HCT116 (cell line): ENCODE measurements at regions not wholly inside any gene's neighbourhood (a gene's known extent, or its start where the extent isn't known, plus 50 kb on each side); places are given as distances from the start of the nearest gene placed in this dataset.

Source experiments
- ATF3 ChIP-seq: IDR thresholded peaks from 2 replicates; pipeline ENCODE4 v1.6.1; 2012
- CEBPB ChIP-seq: IDR thresholded peaks from 2 replicates; pipeline ENCODE4 v1.6.1; 2012; ENCODE audit warnings: low read depth
- CTCF ChIP-seq, 3 experiments: fragments of 200-600 bp in 1 of 3; sonication (generic) in 1 of 3; IDR thresholded peaks in 2 of 3; conservative IDR thresholded peaks in 1 of 3; 2 replicates each; pipeline ENCODE4 v1.5.1; 2012 to 2017; ENCODE audit warnings: low read depth in 2 of 3, low read length in 2 of 3, antibody characterized with exemption in 1 of 3, borderline replicate concordance in 1 of 3, control low read depth in 1 of 3, mild to moderate bottlenecking in 1 of 3, mixed read lengths in 1 of 3, mixed run types in 1 of 3, moderate library complexity in 1 of 3; ENCODE audit not compliant: insufficient read depth in 1 of 3
- EGR1 ChIP-seq: IDR thresholded peaks from 2 replicates; pipeline ENCODE4 v1.6.1; 2012; ENCODE audit warnings: low read depth
- ELF1 ChIP-seq: IDR thresholded peaks from 2 replicates; pipeline ENCODE4 v1.6.1; 2012; ENCODE audit warnings: low read depth, borderline replicate concordance
- EZH2 ChIP-seq: fragments of 200-600 bp; sonication (generic); IDR thresholded peaks from 2 replicates; pipeline ENCODE4 v1.6.1; 2017; ENCODE audit warnings: antibody characterized with exemption, mixed run types
- EZH2phosphoT487 ChIP-seq: fragments of 200-600 bp; IDR thresholded peaks from 2 replicates; pipeline ENCODE4 v1.6.1; 2018; ENCODE audit warnings: antibody characterized with exemption, borderline replicate concordance
- JUND ChIP-seq: IDR thresholded peaks from 2 replicates; pipeline ENCODE4 v1.6.1; 2012
- POLR2A ChIP-seq: IDR thresholded peaks from 2 replicates; pipeline ENCODE4 v1.7.0; 2011; ENCODE audit warnings: borderline replicate concordance; ENCODE audit not compliant: insufficient read depth, insufficient read length; ENCODE audit errors: extremely low read depth
- POLR2AphosphoS5 ChIP-seq: IDR thresholded peaks from 2 replicates; pipeline ENCODE4 v1.6.1; 2011; ENCODE audit warnings: mild to moderate bottlenecking, low read depth, low read length, moderate library complexity
- REST ChIP-seq: IDR thresholded peaks from 2 replicates; pipeline ENCODE4 v1.6.1; 2012; ENCODE audit warnings: low read depth
- SIN3A ChIP-seq: IDR thresholded peaks from 2 replicates; pipeline ENCODE4 v1.6.1; 2012; ENCODE audit warnings: low read depth
- SP1 ChIP-seq: IDR thresholded peaks from 2 replicates; pipeline ENCODE4 v1.6.1; 2012; ENCODE audit warnings: low read depth
- ZNF274 ChIP-seq: fragments of 200-500 bp; sonication (Bioruptor generic); IDR thresholded peaks from 2 replicates; pipeline ENCODE4 v1.6.1; 2014; ENCODE audit warnings: mild to moderate bottlenecking, low read depth, low read length, inconsistent platforms

GRCh38 chr11:92750794-92751193 lies 218.7 kb upstream of the MTNR1B start:
- TF ChIP-seq CTCF (IDR thresholded peaks at IDR 0.05 in 2 of 3, conservative IDR thresholded peaks at IDR 0.05 in 1 of 3; ENCODE audit: borderline replicate concordance in 1 of 3, insufficient read depth in 1 of 3, low read depth in 2 of 3, low read length in 2 of 3) (no peak), SP1 (no peak), ELF1 (no peak), CEBPB (no peak), POLR2AphosphoS5 (no peak), EZH2phosphoT487 (no peak), EZH2 (no peak), POLR2A (no peak), JUND (no peak), ATF3 (no peak), SIN3A (no peak), ZNF274 (no peak), EGR1 (no peak), REST (no peak)
